SK-N-SH (cell line): ENCODE measurements at regions not wholly inside any gene's neighbourhood (a gene's known extent, or its start where the extent isn't known, plus 50 kb on each side); places are given as distances from the start of the nearest gene placed in this dataset.

Source experiments
- CTCF ChIA-PET: fragments of 300-600, 350-600 bp; formaldehyde crosslinking; extraction: SDS; loops from one replicate; lab custom pipeline; 2021; lab: Yijun Ruan, JAX
- POLR2A ChIA-PET: fragments of 350-600 bp; sonication (Branson Sonifier 250); formaldehyde crosslinking; extraction: SDS; loops from one replicate; lab custom pipeline; 2020; ENCODE audit warnings: antibody characterized with exemption, inconsistent platforms; lab: Yijun Ruan, JAX
- DNase-seq: peaks from one replicate; pipeline ENCODE4 v3.0.0; 2012
- H2AFZ ChIP-seq: fragments of 200-600 bp; sonication (generic); 2 replicates; pipeline ENCODE4 v1.8.1; 2016; ENCODE audit warnings: antibody characterized with exemption, mild to moderate bottlenecking, low read depth
- H3F3A ChIP-seq: fragments of 200-600 bp; sonication (generic); replicated peaks from 2 replicates; pipeline ENCODE3; 2016; ENCODE audit warnings: antibody characterized with exemption, mild to moderate bottlenecking; ENCODE audit not compliant: insufficient read depth
- H3K27ac ChIP-seq, 2 experiments: fragments of 200-500 bp in 1 of 2; fragments of 200-600 bp in 1 of 2; sonication (Bioruptor generic) in 1 of 2; sonication (generic), shearing (Covaris generic) in 1 of 2; 2 replicates each; pipeline versions ENCODE4 v1.5.1 to v1.6.1; 2014 to 2016; ENCODE audit warnings: low read depth in 2 of 2, inconsistent platforms in 1 of 2, low read length in 1 of 2, mild to moderate bottlenecking in 1 of 2, mixed read lengths in 1 of 2
- H3K27me3 ChIP-seq: fragments of 200-600 bp; sonication (generic), shearing (Covaris generic); 2 replicates; pipeline ENCODE4 v1.6.1; 2016; ENCODE audit warnings: mixed run types; ENCODE audit not compliant: insufficient read depth
- H3K36me3 ChIP-seq, 2 experiments: fragments of 200-500 bp in 1 of 2; fragments of 200-600 bp in 1 of 2; sonication (Bioruptor generic) in 1 of 2; sonication (generic) in 1 of 2; replicated peaks in 1 of 2; 2 replicates each; pipeline versions ENCODE3 to v1.5.1; 2014 to 2016; ENCODE audit warnings: low read length in 1 of 2, mild to moderate bottlenecking in 1 of 2; ENCODE audit not compliant: insufficient read depth in 2 of 2, control insufficient read depth in 1 of 2
- H3K4me1 ChIP-seq, 2 experiments: fragments of 200-500 bp in 1 of 2; fragments of 200-600 bp in 1 of 2; sonication (Bioruptor generic) in 1 of 2; sonication (generic), shearing (Covaris generic) in 1 of 2; 2 replicates each; pipeline versions ENCODE4 v1.5.1 to v1.6.1; 2014 to 2016; ENCODE audit warnings: low read depth in 1 of 2, low read length in 1 of 2, mixed run types in 1 of 2; ENCODE audit not compliant: insufficient read depth in 2 of 2, control insufficient read depth in 1 of 2
- H3K4me2 ChIP-seq: fragments of 200-600 bp; sonication (generic), shearing (Covaris generic); 2 replicates; pipeline ENCODE4 v1.6.1; 2017; ENCODE audit warnings: mixed run types
- H3K4me3 ChIP-seq, 2 experiments: fragments of 200-500 bp in 1 of 2; fragments of 200-600 bp in 1 of 2; sonication (Bioruptor generic) in 1 of 2; sonication (generic), shearing (Covaris generic) in 1 of 2; 2 replicates each; pipeline versions ENCODE4 v1.5.1 to v1.8.1; 2014 to 2016; ENCODE audit warnings: low read depth in 2 of 2, inconsistent platforms in 1 of 2, low read length in 1 of 2, mild to moderate bottlenecking in 1 of 2, mixed read lengths in 1 of 2, moderate library complexity in 1 of 2
- H3K79me2 ChIP-seq: fragments of 200-600 bp; sonication (generic); 2 replicates; pipeline ENCODE4 v1.8.1; 2017; ENCODE audit warnings: mild to moderate bottlenecking; ENCODE audit not compliant: insufficient read depth
- H3K9ac ChIP-seq: fragments of 200-600 bp; sonication (generic); 2 replicates; pipeline ENCODE4 v1.6.1; 2017; ENCODE audit warnings: mixed run types
- H3K9me2 ChIP-seq: fragments of 200-600 bp; sonication (generic); 2 replicates; pipeline ENCODE4 v1.6.1; 2017; ENCODE audit warnings: mixed run types
- H3K9me3 ChIP-seq: fragments of 200-600 bp; sonication (generic); 2 replicates; pipeline ENCODE4 v1.6.1; 2017; ENCODE audit warnings: mixed run types, mild to moderate bottlenecking, moderate library complexity
- H4K20me1 ChIP-seq: fragments of 200-600 bp; sonication (generic); 2 replicates; pipeline ENCODE4 v1.6.1; 2017; ENCODE audit warnings: mild to moderate bottlenecking, mixed run types; ENCODE audit not compliant: insufficient read depth
- CHD2 ChIP-seq: fragments of 150-350 bp; IDR thresholded peaks from 2 replicates; pipeline ENCODE4 v1.6.1; 2018; ENCODE audit warnings: low read length; ENCODE audit not compliant: partially characterized antibody
- ELF1 ChIP-seq: IDR thresholded peaks from 2 replicates; pipeline ENCODE4 v1.4.0; 2012
- EZH2phosphoT487 ChIP-seq: fragments of 200-600 bp; sonication (generic); IDR thresholded peaks from 2 replicates; pipeline ENCODE4 v1.6.1; 2017; ENCODE audit warnings: low read depth, mixed run types, mild to moderate bottlenecking, antibody characterized with exemption, moderate library complexity, borderline replicate concordance
- FOSL2 ChIP-seq: IDR thresholded peaks from 2 replicates; pipeline ENCODE4 v1.4.0; 2012; ENCODE audit warnings: low read depth, mild to moderate bottlenecking, moderate library complexity, borderline replicate concordance
- FOXJ3 ChIP-seq: sonication (generic); formaldehyde crosslinking; IDR thresholded peaks from 2 replicates; pipeline ENCODE4 v1.5.1; 2020; ENCODE audit warnings: mild to moderate bottlenecking, missing genetic modification reagents
- FOXM1 ChIP-seq: IDR thresholded peaks from 2 replicates; pipeline ENCODE4 v1.4.0; 2012; ENCODE audit warnings: low read depth, mild to moderate bottlenecking
- GABPA ChIP-seq: IDR thresholded peaks from 2 replicates; pipeline ENCODE4 v1.4.0; 2012; ENCODE audit warnings: low read depth, mild to moderate bottlenecking
- MEF2A ChIP-seq: IDR thresholded peaks from 2 replicates; pipeline ENCODE4 v1.4.0; 2012; ENCODE audit warnings: low read depth, borderline replicate concordance
- NFIC ChIP-seq: IDR thresholded peaks from 2 replicates; pipeline ENCODE4 v1.4.0; 2012; ENCODE audit warnings: borderline replicate concordance
- POLR2AphosphoS5 ChIP-seq: IDR thresholded peaks from 2 replicates; pipeline ENCODE4 v1.6.1; 2012; ENCODE audit warnings: low read depth, low read length
- RAD21 ChIP-seq: IDR thresholded peaks from 2 replicates; pipeline ENCODE4 v1.6.1; 2012; ENCODE audit warnings: mild to moderate bottlenecking, low read length
- RFX5 ChIP-seq: IDR thresholded peaks from 2 replicates; pipeline ENCODE4 v1.6.1; 2012; ENCODE audit warnings: mild to moderate bottlenecking, improper control_type of control experiment, low read length
- SIN3A ChIP-seq: IDR thresholded peaks from 2 replicates; pipeline ENCODE4 v1.6.1; 2012; ENCODE audit warnings: low read depth, mild to moderate bottlenecking, low read length, moderate library complexity, borderline replicate concordance
- SMC3 ChIP-seq: IDR thresholded peaks from 2 replicates; pipeline ENCODE4 v1.6.1; 2012; ENCODE audit warnings: low read depth, low read length, improper control_type of control experiment
- TAF1 ChIP-seq: IDR thresholded peaks from 2 replicates; pipeline ENCODE4 v1.6.1; 2012; ENCODE audit warnings: low read depth, mild to moderate bottlenecking, low read length, moderate library complexity, borderline replicate concordance
- TCF12 ChIP-seq: IDR thresholded peaks from 2 replicates; pipeline ENCODE4 v1.4.0; 2012
- YY1 ChIP-seq: IDR thresholded peaks from 2 replicates; pipeline ENCODE4 v1.4.0; 2012; ENCODE audit warnings: low read depth, mild to moderate bottlenecking
- WGBS: methylation state at CpG from one replicate; pipeline ENCODE4 v1.1.6; 2017; ENCODE audit warnings: low lambda C conversion rate; 5-methylcytosine and 5-hydroxymethylcytosine counted together
- TF ChIP-seq, protein P1 (sequence below): IDR thresholded peaks from 2 replicates; pipeline ENCODE4 v1.4.0; 2012; ENCODE audit warnings: low read depth
- TF ChIP-seq, protein P2 (sequence below): IDR thresholded peaks from 2 replicates; pipeline ENCODE4 v1.4.0; 2012; ENCODE audit warnings: low read depth, borderline replicate concordance
- TF ChIP-seq, protein P3 (sequence below): fragments of 200-600 bp; sonication (generic); IDR thresholded peaks from 2 replicates; pipeline ENCODE4 v1.6.1; 2017; ENCODE audit warnings: antibody characterized with exemption, mild to moderate bottlenecking, moderate library complexity

DNA sequence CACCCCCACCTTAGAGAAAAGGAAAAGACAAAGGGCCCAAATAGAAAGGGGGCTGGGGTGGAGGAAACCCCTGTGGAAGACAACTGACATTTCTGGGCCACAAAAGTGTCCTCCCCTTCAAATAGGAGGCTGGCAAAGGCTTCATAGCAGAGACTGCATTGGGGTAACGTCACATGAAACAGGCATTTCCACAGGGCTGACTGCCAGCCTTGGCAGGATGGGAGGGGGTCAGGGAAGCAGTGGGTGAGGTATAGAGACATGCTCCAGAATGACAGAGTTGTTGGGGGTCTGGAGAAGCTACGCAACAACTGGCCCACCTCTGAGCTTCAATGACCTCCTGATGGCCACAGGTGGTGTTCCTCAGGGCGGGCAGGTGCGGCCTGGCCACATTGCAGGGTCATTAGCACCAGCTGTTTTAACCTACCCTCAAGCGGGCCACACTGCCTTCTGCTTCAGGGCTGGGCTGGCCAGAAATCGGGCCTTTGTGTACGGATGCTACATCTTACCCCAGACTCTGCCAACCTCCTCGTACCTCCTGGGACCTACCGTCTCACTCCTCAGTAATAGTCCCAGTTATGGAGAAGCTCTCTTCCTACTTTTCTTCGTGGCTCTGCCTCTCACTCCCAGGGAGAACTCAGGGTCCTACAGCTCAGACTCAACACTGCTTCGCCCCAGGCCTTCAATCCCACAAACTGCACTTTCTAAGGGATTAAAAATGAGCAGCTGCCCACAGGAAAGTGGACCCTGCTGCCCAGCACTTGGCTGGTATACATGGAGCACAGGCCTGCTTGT, 160.0 kb upstream of the NCAM1 start (continued):
- no peak for TF ChIP-seq FOXM1

DNA sequence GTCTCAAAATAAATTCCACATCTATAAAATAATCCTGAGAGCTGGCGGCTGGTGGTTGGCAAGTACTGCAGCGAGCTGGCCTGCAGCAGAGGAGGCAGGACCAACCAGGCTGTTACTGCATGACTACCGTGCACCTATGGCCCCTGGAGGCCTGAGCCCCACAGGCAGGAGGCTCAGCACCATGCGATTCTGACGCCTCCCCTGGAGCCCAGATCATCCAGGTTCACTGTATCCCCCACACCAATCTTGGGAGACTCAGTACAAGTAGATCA, 159.5 kb upstream of the NCAM1 start:
- Histone ChIP-seq H3K36me3 (no peaks in the 10 kb centered on the region), H2AFZ (no peak overlapping the region), H3K9me2 (no peaks in the 10 kb centered on the region), H3K9me3 (no peaks in the 10 kb centered on the region), H3K79me2 (no peaks in the 10 kb centered on the region), H3K4me2 (no peak overlapping the region), H3K4me3 (no peak overlapping the region), H3F3A (no peaks in the 10 kb centered on the region), H3K9ac (no peak overlapping the region), H3K4me1 (peaks cover 0 to 37% of the 10 kb centered on the region in 2 experiments; a peak in 2 of 4 replicates), H3K27me3 (no peaks in the 10 kb centered on the region), H4K20me1 (no peaks in the 10 kb centered on the region), H3K27ac (no peak overlapping the region)
- DNase-seq: no peak
- CTCF ChIA-PET: interaction anchor here (1.0 to 1.1 kb wide), 3 partner anchors 18 to 339 kb away, joined by 3 read pairs; no protein-coding TSS in a partner anchor
- WGBS: 59% methylated on average over 5 of the region's 5 CpGs
- POLR2A ChIA-PET: no interaction called here
- TF ChIP-seq, protein P1, sequence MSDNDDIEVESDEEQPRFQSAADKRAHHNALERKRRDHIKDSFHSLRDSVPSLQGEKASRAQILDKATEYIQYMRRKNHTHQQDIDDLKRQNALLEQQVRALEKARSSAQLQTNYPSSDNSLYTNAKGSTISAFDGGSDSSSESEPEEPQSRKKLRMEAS: no peak
- no peak for TF ChIP-seq YY1
- no peak for TF ChIP-seq TCF12
- TF ChIP-seq MEF2A: no peak
- no peak for TF ChIP-seq POLR2AphosphoS5
- TF ChIP-seq FOXM1: no peak
- TF ChIP-seq GABPA: no peak

DNA sequence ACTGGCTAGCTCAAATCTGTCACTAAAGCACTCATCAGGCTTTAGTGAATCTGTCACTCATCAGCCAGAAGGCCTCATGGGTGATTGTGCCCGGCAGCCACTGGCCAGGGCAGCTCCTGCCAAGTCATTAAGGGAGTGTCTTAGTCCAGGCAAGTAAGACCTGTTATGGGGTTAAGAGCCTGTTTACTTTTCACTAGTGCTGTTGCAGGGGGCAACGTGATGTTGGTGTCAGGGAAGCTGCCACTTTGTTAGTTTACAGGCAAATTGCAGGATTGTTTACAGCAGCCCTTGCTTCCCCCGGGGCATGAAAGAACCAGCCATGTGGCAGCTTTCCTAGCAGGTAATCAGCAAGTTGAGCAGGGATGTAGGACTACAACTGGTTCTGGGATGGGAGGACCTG, 155.6 kb upstream of the NCAM1 start:
- ChIA-PET CTCF (interaction anchor here (1.1 to 2.4 kb wide), 2 partner anchors 10 to 28 kb away, joined by 3 to 12 read pairs; no protein-coding TSS in a partner anchor), POLR2A (no interaction called here)
- Histone ChIP-seq H3K4me1 (peaks cover 4 to 25% of the 10 kb centered on the region in 2 experiments; a peak in 2 of 4 replicates), H2AFZ (no peak overlapping the region)
- 40% methylated on average over 1 of the region's 3 CpGs for WGBS
- TF ChIP-seq FOXM1 (no peak), CHD2 (no peak), SIN3A (no peak), SMC3 (no peak), NFIC (no peak), EZH2phosphoT487 (no peak), TAF1 (no peak), FOSL2 (no peak), YY1 (no peak), FOXJ3 (CRISPR knock-in tag) (no peak), MEF2A (no peak), RAD21 (no peak), RFX5 (no peak), ELF1 (no peak)
- TF ChIP-seq, protein P2, sequence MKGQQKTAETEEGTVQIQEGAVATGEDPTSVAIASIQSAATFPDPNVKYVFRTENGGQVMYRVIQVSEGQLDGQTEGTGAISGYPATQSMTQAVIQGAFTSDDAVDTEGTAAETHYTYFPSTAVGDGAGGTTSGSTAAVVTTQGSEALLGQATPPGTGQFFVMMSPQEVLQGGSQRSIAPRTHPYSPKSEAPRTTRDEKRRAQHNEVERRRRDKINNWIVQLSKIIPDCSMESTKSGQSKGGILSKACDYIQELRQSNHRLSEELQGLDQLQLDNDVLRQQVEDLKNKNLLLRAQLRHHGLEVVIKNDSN: no peak
- TF ChIP-seq, protein P3, sequence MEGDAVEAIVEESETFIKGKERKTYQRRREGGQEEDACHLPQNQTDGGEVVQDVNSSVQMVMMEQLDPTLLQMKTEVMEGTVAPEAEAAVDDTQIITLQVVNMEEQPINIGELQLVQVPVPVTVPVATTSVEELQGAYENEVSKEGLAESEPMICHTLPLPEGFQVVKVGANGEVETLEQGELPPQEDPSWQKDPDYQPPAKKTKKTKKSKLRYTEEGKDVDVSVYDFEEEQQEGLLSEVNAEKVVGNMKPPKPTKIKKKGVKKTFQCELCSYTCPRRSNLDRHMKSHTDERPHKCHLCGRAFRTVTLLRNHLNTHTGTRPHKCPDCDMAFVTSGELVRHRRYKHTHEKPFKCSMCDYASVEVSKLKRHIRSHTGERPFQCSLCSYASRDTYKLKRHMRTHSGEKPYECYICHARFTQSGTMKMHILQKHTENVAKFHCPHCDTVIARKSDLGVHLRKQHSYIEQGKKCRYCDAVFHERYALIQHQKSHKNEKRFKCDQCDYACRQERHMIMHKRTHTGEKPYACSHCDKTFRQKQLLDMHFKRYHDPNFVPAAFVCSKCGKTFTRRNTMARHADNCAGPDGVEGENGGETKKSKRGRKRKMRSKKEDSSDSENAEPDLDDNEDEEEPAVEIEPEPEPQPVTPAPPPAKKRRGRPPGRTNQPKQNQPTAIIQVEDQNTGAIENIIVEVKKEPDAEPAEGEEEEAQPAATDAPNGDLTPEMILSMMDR: no peak
- TF ChIP-seq, protein P1: no peak
- TF ChIP-seq, all 33 proteins: peak for 0
- no peak overlapping the region for H3K4me2 ChIP-seq
- DNase-seq: no peak
- H3K9me3 ChIP-seq: no peaks in the 10 kb centered on the region
- H3K4me3 ChIP-seq: no peak overlapping the region
- no peaks in the 10 kb centered on the region for H3K27me3 ChIP-seq
- H4K20me1 ChIP-seq: no peaks in the 10 kb centered on the region
- H3K9me2 ChIP-seq: no peaks in the 10 kb centered on the region
- no peaks in the 10 kb centered on the region for H3F3A ChIP-seq
- H3K9ac ChIP-seq: no peak overlapping the region
- H3K27ac ChIP-seq: no peak overlapping the region; a peak in 1 of 4 replicates
- no peaks in the 10 kb centered on the region for H3K36me3 ChIP-seq
- H3K79me2 ChIP-seq: no peaks in the 10 kb centered on the region
